HepG2 (cell line): ENCODE measurements at regions not wholly inside any gene's neighbourhood (a gene's known extent, or its start where the extent isn't known, plus 50 kb on each side); places are given as distances from the start of the nearest gene placed in this dataset.

Experiments
- BHLHE40 ChIP-seq: IDR thresholded peaks from 2 replicates; pipeline ENCODE4 v1.6.1; 2011; ENCODE audit warnings: low read length, improper control_type of control experiment
- CEBPZ ChIP-seq: IDR thresholded peaks from 2 replicates; pipeline ENCODE4 v1.6.1; 2012; ENCODE audit warnings: low read length, improper control_type of control experiment
- CTCF ChIP-seq: sonication (generic); formaldehyde crosslinking; IDR thresholded peaks from 2 replicates; pipeline ENCODE4 v1.5.0; 2020; ENCODE audit warnings: mild to moderate bottlenecking, missing genetic modification reagents, moderate library complexity
- PCBP1 ChIP-seq: fragments of 200-400 bp; formaldehyde crosslinking; IDR thresholded peaks from 2 replicates; pipeline ENCODE4 v1.6.1; 2017; ENCODE audit warnings: mild to moderate bottlenecking, low read depth, low read length, borderline replicate concordance
- SIN3A ChIP-seq: IDR thresholded peaks from 2 replicates; pipeline ENCODE4 v1.6.1; 2011; ENCODE audit warnings: low read depth, mild to moderate bottlenecking, control low read depth, low read length, borderline replicate concordance
- ZNF432 ChIP-seq: sonication (generic); formaldehyde crosslinking; IDR thresholded peaks from 2 replicates; pipeline ENCODE4 v1.5.0; 2020; ENCODE audit warnings: missing genetic modification reagents, mild to moderate bottlenecking, borderline replicate concordance

- no peak for TF ChIP-seq CTCF (CRISPR knock-in tag)
- TF ChIP-seq BHLHE40: no peak
- TF ChIP-seq SIN3A: no peak
- no peak for TF ChIP-seq ZNF432 (CRISPR knock-in tag)
- no peak for TF ChIP-seq CEBPZ
- no peak for TF ChIP-seq PCBP1
Observed at GRCh38 chr10:26361971-26362370, 76.2 kb upstream of the APBB1IP start.
